HG02588 (cell line): ENCODE measurements at regions not wholly inside any gene's neighbourhood (a gene's known extent, or its start where the extent isn't known, plus 50 kb on each side); places are given as distances from the start of the nearest gene placed in this dataset.
"Not testable (repeated sequence)": the region's sequence is repeated elsewhere in the genome, so short reads cannot be mapped to it uniquely, and the experiment has no call there.

Experiments
- ATAC-seq: cut with Tn5 transposase; IDR thresholded peaks from one replicate; pipeline ENCODE4 v1.9.1; 2021; ENCODE audit warnings: mild to moderate bottlenecking, moderate library complexity; ENCODE audit not compliant: unreplicated experiment

- ATAC-seq = no peak
Observed at GRCh38 chr11:80331694-80332093, 890.9 kb upstream of the TENM4 start.

- ATAC-seq = no peak
Observed at GRCh38 chr11:80330264-80330663, 889.4 kb upstream of the TENM4 start.

GRCh38 chr11:80328774-80329173, 887.9 kb upstream of the TENM4 start:
- ATAC-seq = no peak

GRCh38 chr11:80327956-80328614, 887.3 kb upstream of the TENM4 start:
- ATAC-seq = no peak

- no peak for ATAC-seq
Observed at GRCh38 chr11:80321786-80322185, 881.0 kb upstream of the TENM4 start.

GRCh38 chr11:80320765-80321164, 879.9 kb upstream of the TENM4 start:
- no peak for ATAC-seq

GRCh38 chr11:80320226-80320625, 879.4 kb upstream of the TENM4 start:
- ATAC-seq = no peak

GRCh38 chr11:80317612-80318011, 876.8 kb upstream of the TENM4 start:
- no peak for ATAC-seq

GRCh38 chr11:80315200-80315599, 874.4 kb upstream of the TENM4 start:
- no peak for ATAC-seq

GRCh38 chr11:80309301-80309700, 868.5 kb upstream of the TENM4 start:
- no peak for ATAC-seq

GRCh38 chr11:80307676-80308075, 866.8 kb upstream of the TENM4 start:
- no peak for ATAC-seq

- no peak for ATAC-seq
Observed at GRCh38 chr11:80297858-80298632, 857.2 kb upstream of the TENM4 start.

- ATAC-seq = no peak
Observed at GRCh38 chr11:80293293-80293692, 852.5 kb upstream of the TENM4 start.

- no peak for ATAC-seq
Observed at GRCh38 chr11:80284946-80285785, 844.3 kb upstream of the TENM4 start.

- ATAC-seq = no peak
Observed at GRCh38 chr11:80282643-80283042, 841.8 kb upstream of the TENM4 start.

- no peak for ATAC-seq
Observed at GRCh38 chr11:80281194-80281593, 840.4 kb upstream of the TENM4 start.

- ATAC-seq = no peak
Observed at GRCh38 chr11:80280737-80281136, 839.9 kb upstream of the TENM4 start.

GRCh38 chr11:80261776-80262175, 820.9 kb upstream of the TENM4 start:
- ATAC-seq = no peak

GRCh38 chr11:80257319-80258015, 816.6 kb upstream of the TENM4 start:
- not testable (repeated sequence) for ATAC-seq

- ATAC-seq = no peak
Observed at GRCh38 chr11:80255021-80255420, 814.2 kb upstream of the TENM4 start.

GRCh38 chr11:80241766-80242165, 800.9 kb upstream of the TENM4 start:
- ATAC-seq = no peak
